Mucosa of stomach (tissue), 1 donor: ENCODE measurements at regions not wholly inside any gene's neighbourhood (a gene's known extent, or its start where the extent isn't known, plus 50 kb on each side); places are given as distances from the start of the nearest gene placed in this dataset.
"Not testable (repeated sequence)": the region's sequence is repeated elsewhere in the genome, so short reads cannot be mapped to it uniquely, and the experiment has no call there.

Experiments
- H3K27me3 ChIP-seq: one replicate; pipeline ENCODE4 v1.7.0; 2013; ENCODE audit warnings: mild to moderate bottlenecking, low read length; ENCODE audit not compliant: control insufficient read depth, insufficient read depth
- H3K36me3 ChIP-seq: one replicate; pipeline ENCODE4 v1.7.0; 2013; ENCODE audit warnings: low read length; ENCODE audit not compliant: control insufficient read depth, insufficient read depth
- H3K4me1 ChIP-seq: one replicate; pipeline ENCODE4 v1.7.0; 2013; ENCODE audit warnings: mild to moderate bottlenecking, low read length; ENCODE audit not compliant: control insufficient read depth, insufficient read depth
- H3K4me3 ChIP-seq: one replicate; pipeline ENCODE4 v1.7.0; 2013; ENCODE audit warnings: low read length
- H3K9ac ChIP-seq: one replicate; pipeline ENCODE4 v1.7.0; 2013; ENCODE audit warnings: mild to moderate bottlenecking, low read length, moderate library complexity
- H3K9me3 ChIP-seq: one replicate; pipeline ENCODE4 v1.7.0; 2013; ENCODE audit warnings: mild to moderate bottlenecking, low read length, moderate library complexity; ENCODE audit not compliant: control insufficient read depth
- donor health status: Pancreatic carcinoma.

- Histone ChIP-seq H3K36me3 (no peaks in the 10 kb centered on the region), H3K4me1 (no peaks in the 10 kb centered on the region), H3K9ac (no peak overlapping the region), H3K9me3 (no peaks in the 10 kb centered on the region), H3K4me3 (no peak overlapping the region), H3K27me3 (no peaks in the 10 kb centered on the region)
Measured at GRCh38 chr7:47078241-47078640, 503.7 kb downstream of the TNS3 start.

- Histone ChIP-seq H3K9ac (no peak overlapping the region), H3K27me3 (no peaks in the 10 kb centered on the region), H3K4me3 (no peak overlapping the region)
Measured at GRCh38 chr7:47074702-47075153, 507.2 kb downstream of the TNS3 start.

GRCh38 chr7:47073284-47073683 lies 508.6 kb downstream of the TNS3 start:
- no peak overlapping the region for H3K4me3 ChIP-seq
- no peak overlapping the region for H3K9ac ChIP-seq
- H3K4me1 ChIP-seq, result no peaks in the 10 kb centered on the region
- H3K27me3 ChIP-seq, result no peaks in the 10 kb centered on the region
- no peaks in the 10 kb centered on the region for H3K36me3 ChIP-seq
- H3K9me3 ChIP-seq, result no peaks in the 10 kb centered on the region

More at GRCh38 chr7:47074702-47075153, 507.2 kb downstream of the TNS3 start:
- H3K36me3 ChIP-seq, result no peaks in the 10 kb centered on the region
- H3K9me3 ChIP-seq, result no peaks in the 10 kb centered on the region
- H3K4me1 ChIP-seq, result no peaks in the 10 kb centered on the region

- Histone ChIP-seq H3K27me3 (no peaks in the 10 kb centered on the region), H3K9ac (no peak overlapping the region), H3K4me1 (no peaks in the 10 kb centered on the region), H3K36me3 (no peaks in the 10 kb centered on the region), H3K9me3 (no peaks in the 10 kb centered on the region), H3K4me3 (no peak overlapping the region)
Measured at GRCh38 chr7:47071866-47072265, 510.0 kb downstream of the TNS3 start.

GRCh38 chr7:47069385-47070076 lies 512.4 kb downstream of the TNS3 start:
- Histone ChIP-seq H3K4me1 (no peaks in the 10 kb centered on the region), H3K9ac (no peak overlapping the region), H3K9me3 (no peaks in the 10 kb centered on the region), H3K27me3 (no peaks in the 10 kb centered on the region), H3K36me3 (no peaks in the 10 kb centered on the region), H3K4me3 (no peak overlapping the region)

GRCh38 chr7:47066976-47067614 lies 514.8 kb downstream of the TNS3 start:
- H3K9ac ChIP-seq, result no peak overlapping the region
- H3K4me1 ChIP-seq, result no peaks in the 10 kb centered on the region
- H3K36me3 ChIP-seq, result no peaks in the 10 kb centered on the region

GRCh38 chr7:47056731-47057130 lies 525.2 kb downstream of the TNS3 start:
- Histone ChIP-seq H3K36me3 (no peaks in the 10 kb centered on the region), H3K4me3 (no peak overlapping the region), H3K9ac (no peak overlapping the region), H3K9me3 (no peaks in the 10 kb centered on the region), H3K27me3 (peaks cover 5% of the 10 kb centered on the region), H3K4me1 (no peaks in the 10 kb centered on the region)

More at GRCh38 chr7:47066976-47067614, 514.8 kb downstream of the TNS3 start:
- Histone ChIP-seq H3K27me3 (no peaks in the 10 kb centered on the region), H3K9me3 (no peaks in the 10 kb centered on the region), H3K4me3 (no peak overlapping the region)

- H3K36me3 ChIP-seq, H3K4me1 ChIP-seq, H3K4me3 ChIP-seq, H3K9me3 ChIP-seq, H3K9ac ChIP-seq: not testable (repeated sequence)
- peaks cover 12% of the 10 kb centered on the region for H3K27me3 ChIP-seq
Measured at GRCh38 chr7:47052541-47053208, 529.2 kb downstream of the TNS3 start.

GRCh38 chr7:47049234-47049774 lies 532.6 kb downstream of the TNS3 start:
- Histone ChIP-seq H3K4me3 (no peak overlapping the region), H3K9ac (no peak overlapping the region), H3K9me3 (no peaks in the 10 kb centered on the region), H3K36me3 (no peaks in the 10 kb centered on the region), H3K4me1 (no peaks in the 10 kb centered on the region), H3K27me3 (peaks cover 6% of the 10 kb centered on the region)

GRCh38 chr7:47047384-47047783 lies 534.5 kb downstream of the TNS3 start:
- no peaks in the 10 kb centered on the region for H3K36me3 ChIP-seq
- H3K27me3 ChIP-seq, result peaks cover 6% of the 10 kb centered on the region
- no peaks in the 10 kb centered on the region for H3K9me3 ChIP-seq
- H3K4me1 ChIP-seq, result no peaks in the 10 kb centered on the region
- H3K4me3 ChIP-seq, result no peak overlapping the region
- no peak overlapping the region for H3K9ac ChIP-seq

GRCh38 chr7:47046949-47047348 lies 535.0 kb downstream of the TNS3 start:
- Histone ChIP-seq H3K9me3 (no peaks in the 10 kb centered on the region), H3K27me3 (peaks cover 6% of the 10 kb centered on the region), H3K4me3 (no peak overlapping the region), H3K4me1 (no peaks in the 10 kb centered on the region), H3K36me3 (no peaks in the 10 kb centered on the region), H3K9ac (no peak overlapping the region)
